GM12878 (cell line): ENCODE measurements at regions not wholly inside any gene's neighbourhood (a gene's known extent, or its start where the extent isn't known, plus 50 kb on each side); places are given as distances from the start of the nearest gene placed in this dataset.

Source experiments
- ATAC-seq: fragments of 200-7000 bp; cut with Tn5 transposase; 3 replicates; pipeline ENCODE4 v1.9.1; 2020; ENCODE audit warnings: mild to moderate bottlenecking, moderate library complexity
- BruUV-seq: library from RNA; stranded (reverse); fragments of 400-500 nt; replicated peaks from 2 replicates; lab custom pipeline; 2021; lab: Mats Ljungman, UMichigan
- CTCF ChIA-PET: fragments of 300-600 bp; sonication (Branson Sonifier 250); formaldehyde crosslinking; extraction: SDS; loops from one replicate; lab custom pipeline; 2021; ENCODE audit warnings: inconsistent platforms; lab: Yijun Ruan, JAX
- POLR2A ChIA-PET: fragments of 350-600 bp; formaldehyde crosslinking; extraction: SDS; loops from one replicate; lab custom pipeline; 2021; ENCODE audit warnings: inconsistent platforms; lab: Charles Lee
- RAD21 ChIA-PET: fragments of 300-600 bp; sonication (Branson Sonifier 250); formaldehyde crosslinking; loops from one replicate; lab custom pipeline; 2023; ENCODE audit warnings: antibody characterized with exemption; ENCODE audit not compliant: unreplicated experiment; lab: Charles Lee
- SMC1A ChIA-PET: fragments of 300-600 bp; sonication (Branson Sonifier 250); formaldehyde crosslinking; loops from one replicate; lab custom pipeline; 2023; ENCODE audit not compliant: unreplicated experiment, uncharacterized antibody; lab: Charles Lee
- DNase-seq: peaks from one replicate; pipeline ENCODE4 v3.0.0-alpha.2; 2011; ENCODE audit warnings: low read depth, low spot score
- FAIRE-seq: peaks from 3 replicates; lab custom pipeline; 2011; peaks lifted over from hg19 to GRCh38; lab: Jason Lieb, UNC
- H2AFZ ChIP-seq: 2 replicates; pipeline ENCODE4 v1.6.0; 2011; ENCODE audit warnings: low read depth, low read length, control low read depth; ENCODE audit not compliant: control insufficient read depth
- H3K27ac ChIP-seq: 2 replicates; pipeline ENCODE4 v1.5.1; 2011; ENCODE audit warnings: control low read depth; ENCODE audit not compliant: control insufficient read depth, insufficient read depth
- H3K27me3 ChIP-seq, 2 experiments: replicated peaks in 1 of 2; 2 replicates each; pipeline versions ENCODE4 v1.6.0 to v1.6.1; 2011; ENCODE audit warnings: low read length in 1 of 2; ENCODE audit not compliant: control insufficient read depth in 2 of 2, insufficient read depth in 2 of 2
- H3K36me3 ChIP-seq, 2 experiments: 2 replicates each; pipeline ENCODE4 v1.5.1; 2011; ENCODE audit warnings: low read length in 1 of 2; ENCODE audit not compliant: control insufficient read depth in 2 of 2, insufficient read depth in 2 of 2
- H3K4me1 ChIP-seq: 2 replicates; pipeline ENCODE4 v1.6.1; 2011; ENCODE audit warnings: mild to moderate bottlenecking, low read length, moderate library complexity, mixed read lengths; ENCODE audit not compliant: control insufficient read depth, insufficient read depth
- H3K4me2 ChIP-seq: 2 replicates; pipeline ENCODE4 v1.6.0; 2011; ENCODE audit warnings: control low read depth; ENCODE audit not compliant: control insufficient read depth, insufficient read depth
- H3K4me3 ChIP-seq: fragments of 200-600 bp; sonication (generic); 2 replicates; pipeline ENCODE4 v1.5.1; 2016
- H3K79me2 ChIP-seq: 2 replicates; pipeline ENCODE4 v1.6.0; 2011; ENCODE audit warnings: low read length; ENCODE audit not compliant: control insufficient read depth, insufficient read depth
- H3K9ac ChIP-seq: 2 replicates; pipeline ENCODE4 v1.8.0; 2011; ENCODE audit warnings: low read length, control low read depth, mixed read lengths; ENCODE audit not compliant: control insufficient read depth, insufficient read depth
- H3K9me3 ChIP-seq: replicated peaks from 3 replicates; pipeline ENCODE4 v1.5.1; 2011; ENCODE audit warnings: mild to moderate bottlenecking, low read length; ENCODE audit not compliant: control insufficient read depth, insufficient read depth
- H4K20me1 ChIP-seq: 2 replicates; pipeline ENCODE4 v1.6.0; 2011; ENCODE audit not compliant: control insufficient read depth, insufficient read depth
- CHD4 ChIP-seq: fragments of 200-600 bp; sonication (generic); IDR thresholded peaks from 2 replicates; pipeline ENCODE4 v1.6.1; 2016; ENCODE audit warnings: mild to moderate bottlenecking
- E4F1 ChIP-seq: fragments of 450-650 bp; IDR thresholded peaks from 2 replicates; pipeline ENCODE4 v1.6.1; 2018; ENCODE audit warnings: borderline replicate concordance, mild to moderate bottlenecking; ENCODE audit not compliant: partially characterized antibody
- ESRRA ChIP-seq: IDR thresholded peaks from 2 replicates; pipeline ENCODE4 v1.6.1; 2012; ENCODE audit warnings: mild to moderate bottlenecking, low read length, improper control_type of control experiment
- FOXK2 ChIP-seq: fragments of 450-650 bp; IDR thresholded peaks from 2 replicates; pipeline ENCODE4 v1.6.1; 2017; ENCODE audit warnings: mild to moderate bottlenecking, moderate library complexity
- IKZF2 ChIP-seq, 2 experiments: fragments of 450-650 bp; IDR thresholded peaks; 2 replicates each; pipeline ENCODE4 v1.6.1; 2017; ENCODE audit warnings: mild to moderate bottlenecking in 2 of 2, moderate library complexity in 2 of 2
- IRF4 ChIP-seq: IDR thresholded peaks from 2 replicates; pipeline ENCODE4 v1.6.1; 2011; ENCODE audit warnings: low read depth, low read length
- IRF5 ChIP-seq: fragments of 450-650 bp; IDR thresholded peaks from 2 replicates; pipeline ENCODE4 v1.6.1; 2017; ENCODE audit warnings: borderline replicate concordance
- JUND ChIP-seq: IDR thresholded peaks from 2 replicates; pipeline ENCODE4 v1.6.1; 2012; ENCODE audit warnings: low read depth, mild to moderate bottlenecking, low read length, improper control_type of control experiment, moderate library complexity
- KLF5 ChIP-seq: fragments of 450-650 bp; IDR thresholded peaks from 2 replicates; pipeline ENCODE4 v1.6.1; 2014; ENCODE audit warnings: mild to moderate bottlenecking; ENCODE audit not compliant: partially characterized antibody
- LARP7 ChIP-seq: fragments of 450-650 bp; IDR thresholded peaks from 2 replicates; pipeline ENCODE4 v1.6.1; 2017; ENCODE audit warnings: mild to moderate bottlenecking
- RAD21 ChIP-seq: IDR thresholded peaks from 2 replicates; pipeline ENCODE4 v1.6.1; 2011; ENCODE audit warnings: mild to moderate bottlenecking, low read depth, low read length, moderate library complexity; ENCODE audit not compliant: insufficient read depth
- SIN3A ChIP-seq: IDR thresholded peaks from 2 replicates; pipeline ENCODE4 v1.6.1; 2012; ENCODE audit warnings: low read depth, low read length, improper control_type of control experiment
- USF2 ChIP-seq: IDR thresholded peaks from 2 replicates; pipeline ENCODE4 v1.6.1; 2011; ENCODE audit warnings: low read depth, low read length, improper control_type of control experiment, borderline replicate concordance
- ZNF592 ChIP-seq: fragments of 450-650 bp; IDR thresholded peaks from 2 replicates; pipeline ENCODE4 v1.6.1; 2017; ENCODE audit warnings: mild to moderate bottlenecking, moderate library complexity
- WGBS: methylation state at CpG from one replicate; pipeline ENCODE4 v1.1.6; 2016; ENCODE audit warnings: low lambda C conversion rate; ENCODE audit not compliant: insufficient replicate concordance, insufficient coverage; ENCODE audit errors: missing lambda C conversion rate; 5-methylcytosine and 5-hydroxymethylcytosine counted together
- in situ Hi-C: fragments of 300-500 bp; cut with MboI; formaldehyde crosslinking; loops from 9 replicates; pipeline ENCODE4 v1.14.3; 2018; ENCODE audit warnings: mixed read lengths
- intact Hi-C: fragments of 100-400 bp; cut with micrococcal nuclease; formaldehyde crosslinking; loops from one replicate; pipeline ENCODE4 v1.14.2; 2022; ENCODE audit not compliant: unreplicated experiment

- TF ChIP-seq IKZF2 (IDR thresholded peaks at IDR 0.05): no peak
- no peak for TF ChIP-seq E4F1
- TF ChIP-seq USF2: no peak
Measured at GRCh38 chr1:157352817-157353408, 199.4 kb downstream of the FCRL5 start (continued).

GRCh38 chr1:157352216-157352615 is 200.1 kb downstream of the FCRL5 start:
- BruUV-seq: no TSS peak
- ChIA-PET RAD21 (no interaction called here), POLR2A (no interaction called here), SMC1A (interaction anchor here (1.4 to 1.6 kb wide), 2 partner anchors 10 to 38 kb away, joined by 4 read pairs; no protein-coding TSS in a partner anchor), CTCF (interaction anchor here (1.0 to 2.1 kb wide), 3 partner anchors 143 to 228 kb away, joined by 4 to 8 read pairs (median 6); no protein-coding TSS in a partner anchor)
- FAIRE-seq (no peak), DNase-seq (no peak), ATAC-seq (no peak)
- no peak for TF ChIP-seq IRF5
- no peak for TF ChIP-seq FOXK2
- TF ChIP-seq RAD21: no peak
- no peak for TF ChIP-seq ESRRA
- no peak for TF ChIP-seq SIN3A
- TF ChIP-seq LARP7: no peak
- no peak for TF ChIP-seq CHD4
- TF ChIP-seq ZNF592: no peak
- no peak for TF ChIP-seq KLF5
- TF ChIP-seq JUND: no peak
- no peak for TF ChIP-seq IRF4
- H3K9ac ChIP-seq: no peak overlapping the region
- H3K9me3 ChIP-seq: no peaks in the 10 kb centered on the region; the same call in 2 of the 3 replicates
- H3K4me1 ChIP-seq: no peaks in the 10 kb centered on the region
- no peaks in the 10 kb centered on the region for H3K79me2 ChIP-seq
- H3K4me2 ChIP-seq: no peak overlapping the region
- no peaks in the 10 kb centered on the region for H4K20me1 ChIP-seq
- in situ Hi-C loops (no loop called here), intact Hi-C loops (no loop called here)
- no peak overlapping the region for H2AFZ ChIP-seq
- H3K36me3 ChIP-seq: no peaks in the 10 kb centered on the region
- H3K4me3 ChIP-seq: no peak overlapping the region
- no peaks in the 10 kb centered on the region; a peak in 1 of 4 replicates for H3K27me3 ChIP-seq
- WGBS: 41% methylated on average over 3 of the region's 3 CpGs
- H3K27ac ChIP-seq: no peak overlapping the region
